GM18499 (cell line): ENCODE measurements at regions not wholly inside any gene's neighbourhood (a gene's known extent, or its start where the extent isn't known, plus 50 kb on each side); places are given as distances from the start of the nearest gene placed in this dataset.
"Not testable (repeated sequence)": the region's sequence is repeated elsewhere in the genome, so short reads cannot be mapped to it uniquely, and the experiment has no call there.

ENCODE experiments used
- ATAC-seq: cut with Tn5 transposase; IDR thresholded peaks from one replicate; pipeline ENCODE4 v1.9.1; 2021; ENCODE audit warnings: moderate number of reproducible peaks; ENCODE audit not compliant: insufficient read depth, unreplicated experiment

DNA sequence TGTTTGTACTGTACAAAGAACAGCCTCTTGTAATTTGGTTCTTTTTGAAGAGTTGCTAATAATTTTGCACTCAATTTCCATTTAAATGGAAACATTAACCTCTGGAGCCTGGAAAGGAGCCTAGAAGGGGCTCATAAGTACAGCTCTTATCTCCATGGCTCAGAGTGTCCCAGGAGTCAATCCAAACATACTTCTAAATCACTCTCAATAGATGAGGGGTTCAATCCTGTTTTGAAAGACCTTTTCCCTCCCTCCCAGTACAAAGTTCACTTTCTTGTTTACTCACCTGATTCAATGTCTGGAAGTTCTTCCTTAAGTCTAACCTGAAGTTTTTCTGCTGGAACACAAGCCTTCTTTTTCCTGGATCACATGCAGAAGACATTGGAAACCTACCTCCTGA, 273.0 kb upstream of the PLET1 start:
- no peak for ATAC-seq

- ATAC-seq: no peak
Observed at GRCh38 chr11:112534208-112534607, 273.5 kb upstream of the PLET1 start.

- ATAC-seq: no peak
Observed at GRCh38 chr11:112537026-112537425, 276.4 kb upstream of the PLET1 start.

DNA sequence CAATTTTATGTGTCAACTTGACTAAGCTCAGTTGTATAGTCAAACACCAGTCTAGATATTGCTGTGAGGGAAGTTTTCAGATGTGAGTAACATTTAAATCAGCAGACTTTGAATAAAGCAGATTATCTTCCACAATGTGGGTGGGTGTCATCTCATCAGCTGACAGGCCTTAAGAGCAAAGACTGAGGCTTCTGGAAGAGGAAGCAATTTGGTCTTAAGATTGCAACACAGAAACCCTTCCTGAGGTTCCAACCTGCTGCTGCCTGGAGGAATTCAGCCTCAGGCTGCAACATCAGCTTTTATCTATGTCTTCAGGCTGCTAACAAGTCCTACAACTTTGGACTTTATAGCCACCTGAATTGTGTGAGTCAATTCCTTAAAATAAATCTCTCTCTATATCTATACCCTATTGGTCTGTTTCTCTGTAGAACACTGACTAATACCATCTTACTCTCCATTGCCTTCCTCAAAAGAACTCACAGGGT, 277.2 kb upstream of the PLET1 start:
- no peak for ATAC-seq

DNA sequence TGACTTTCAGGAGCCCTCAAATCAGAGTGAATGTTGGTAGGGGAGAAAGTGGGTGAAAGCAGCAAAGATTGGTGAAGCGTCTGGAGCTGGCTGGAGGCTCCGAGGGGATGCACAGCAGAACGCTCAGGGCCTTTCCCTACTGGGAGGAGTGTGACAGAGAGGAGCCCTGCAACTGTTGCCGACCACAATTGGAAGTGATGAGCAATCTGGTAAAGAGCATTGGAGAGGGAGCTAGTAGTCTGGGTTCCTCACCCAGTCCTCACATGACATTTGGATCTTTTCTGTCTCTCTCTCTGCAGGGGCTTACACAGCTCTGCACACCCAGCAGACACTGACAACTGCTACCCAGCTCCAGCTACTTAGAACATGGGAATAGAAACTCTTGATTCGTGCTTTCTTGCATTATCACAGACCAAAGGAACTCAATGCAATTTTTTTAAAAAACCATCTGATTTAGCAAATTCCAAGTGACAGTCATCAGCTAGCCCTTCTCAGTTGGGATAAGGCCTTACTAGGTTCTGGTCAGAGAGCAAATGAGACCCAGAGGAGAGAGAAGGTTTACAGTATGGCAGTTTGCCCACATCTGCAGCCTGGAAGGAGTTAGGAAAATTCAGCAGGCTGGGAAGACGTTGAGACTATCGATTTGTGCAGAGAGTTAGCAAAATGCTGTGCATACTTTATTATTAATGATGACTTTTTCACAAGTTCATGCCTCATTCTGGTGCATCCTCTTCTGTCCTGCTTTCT, 278.0 kb upstream of the PLET1 start:
- ATAC-seq: no peak

- ATAC-seq: not testable (repeated sequence)
Observed at GRCh38 chr11:112539281-112539555, 278.6 kb upstream of the PLET1 start.

- ATAC-seq: no peak
Observed at GRCh38 chr11:112539741-112540140, 279.1 kb upstream of the PLET1 start.

DNA sequence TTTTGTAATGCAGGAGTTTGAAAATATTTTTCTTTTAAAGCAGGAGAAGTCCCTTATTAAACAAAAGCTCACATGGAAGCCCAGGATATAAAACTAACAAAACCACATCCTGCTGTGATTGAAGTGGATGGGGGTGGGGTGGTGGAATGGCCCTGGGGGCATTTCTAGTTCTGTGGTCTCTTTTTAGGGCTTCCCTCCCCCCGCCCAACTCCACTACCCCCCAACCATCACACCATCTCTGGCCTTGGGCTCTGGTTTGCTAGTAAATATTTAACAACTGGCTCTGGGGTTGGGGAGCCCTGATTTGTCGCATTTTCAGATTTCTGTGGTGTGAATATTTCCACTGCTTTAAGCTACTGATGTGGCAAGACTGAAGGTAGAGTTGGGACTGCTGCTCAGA, 279.6 kb upstream of the PLET1 start:
- ATAC-seq: no peak

- no peak for ATAC-seq
Observed at GRCh38 chr11:112541140-112542046, 280.7 kb upstream of the PLET1 start.

DNA sequence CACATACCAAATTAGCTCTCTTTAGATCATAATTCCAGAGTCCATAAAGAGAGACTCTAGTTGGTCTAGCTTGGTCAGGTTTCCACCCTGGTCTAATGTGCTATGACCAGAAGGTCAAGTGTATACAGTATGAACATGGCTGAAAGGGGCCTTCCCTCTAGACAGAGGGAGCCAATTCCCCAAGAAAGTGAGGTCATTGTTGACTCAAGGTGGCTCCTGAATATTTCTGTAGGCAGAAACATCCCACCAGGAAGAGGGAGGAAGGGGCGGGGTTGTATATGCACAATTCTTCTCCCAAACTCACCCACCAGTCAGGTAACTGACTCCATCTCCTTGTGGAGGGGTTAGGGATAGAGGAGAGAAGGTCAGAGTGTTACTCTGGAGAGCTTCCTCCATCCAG, 281.8 kb upstream of the PLET1 start:
- ATAC-seq: no peak

DNA sequence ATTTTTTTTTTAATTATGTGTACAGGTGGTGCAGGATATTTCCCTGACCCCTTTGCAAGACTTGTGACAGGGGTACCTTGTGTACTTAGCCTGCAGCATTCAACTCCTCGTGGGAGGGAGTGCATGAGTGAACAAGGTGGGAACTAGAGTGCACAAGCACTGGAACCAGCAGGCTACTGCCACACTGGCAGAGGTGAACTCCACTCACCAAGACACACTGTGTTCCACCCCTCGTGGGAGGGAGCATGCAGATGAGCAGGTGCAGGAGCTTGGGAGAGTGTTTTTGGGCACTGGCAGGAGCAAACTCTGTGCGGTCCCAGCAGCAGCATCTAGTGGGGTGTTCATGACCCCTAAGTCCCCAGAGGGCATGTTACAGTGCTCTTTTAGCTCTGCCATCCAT, 282.7 kb upstream of the PLET1 start:
- no peak for ATAC-seq

- ATAC-seq: no peak
Observed at GRCh38 chr11:112548641-112549040, 288.0 kb upstream of the PLET1 start.

DNA sequence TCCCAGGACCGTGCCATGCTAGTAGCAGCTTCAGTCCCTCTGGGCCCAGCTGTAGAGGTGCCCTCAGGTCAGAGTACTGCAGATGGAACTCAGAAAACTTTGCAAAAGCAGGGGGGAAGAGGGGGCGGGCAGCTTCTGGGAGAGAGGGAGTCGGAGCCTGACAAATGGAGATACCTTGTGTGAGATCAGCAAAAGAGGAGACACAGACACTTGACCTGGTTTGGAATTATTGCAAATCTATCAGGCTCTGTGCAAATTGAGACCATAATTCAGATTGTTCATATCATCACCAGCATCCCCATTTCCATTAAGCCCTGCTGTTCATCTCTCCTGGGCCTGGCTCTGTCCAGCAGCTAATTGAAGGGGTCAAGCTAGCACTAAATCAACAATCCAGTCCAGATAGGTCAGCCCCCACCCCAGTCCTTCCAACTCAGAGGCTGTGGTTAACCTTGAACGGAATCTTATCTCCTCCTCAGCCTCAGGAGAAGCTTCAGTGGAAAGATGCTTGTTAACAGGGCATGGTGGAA, 292.6 kb upstream of the PLET1 start:
- ATAC-seq: no peak

DNA sequence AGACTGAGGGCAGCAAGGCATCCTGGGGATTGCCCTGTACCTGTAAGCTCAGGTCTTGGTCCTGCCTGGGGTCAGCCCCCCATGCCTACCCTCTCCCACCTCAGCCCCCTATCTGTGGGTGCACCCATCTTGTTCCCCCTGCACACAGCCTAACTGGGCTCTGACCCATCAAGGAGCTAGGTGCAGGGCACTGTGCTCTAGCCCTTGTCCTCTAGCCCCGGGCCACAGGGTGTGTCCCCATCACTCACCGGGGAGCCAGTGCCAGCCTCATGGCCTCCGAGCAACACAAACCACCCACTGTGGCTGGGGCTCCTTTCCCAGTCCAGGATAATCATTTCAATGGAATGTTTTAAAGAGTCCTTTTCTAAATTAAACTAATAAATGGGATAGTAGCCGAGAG, 293.9 kb upstream of the PLET1 start:
- ATAC-seq: no peak

GRCh38 chr11:112555491-112556364, 295.1 kb upstream of the PLET1 start:
- ATAC-seq: no peak

GRCh38 chr11:112558691-112559090, 298.0 kb upstream of the PLET1 start:
- no peak for ATAC-seq

DNA sequence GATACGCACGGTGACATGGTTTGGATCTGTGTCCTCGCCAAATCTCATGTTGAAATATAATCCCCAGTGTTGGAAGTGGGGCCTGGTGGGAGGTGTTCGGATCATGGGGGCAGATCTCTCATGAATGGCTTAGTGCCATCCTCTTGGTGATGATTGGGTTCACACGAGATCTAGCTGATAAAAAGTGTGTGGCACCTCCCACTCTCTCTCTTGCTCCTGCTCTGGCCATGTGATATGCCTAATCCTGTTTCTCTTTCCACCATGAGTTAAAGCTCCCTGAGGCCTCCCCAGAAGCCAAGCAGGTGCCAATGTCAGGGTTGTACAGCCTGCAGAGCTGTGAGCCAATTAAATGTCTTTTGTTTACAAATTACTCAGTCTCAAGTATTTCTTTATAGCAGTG, 303.1 kb upstream of the PLET1 start:
- ATAC-seq: no peak

- no peak for ATAC-seq
Observed at GRCh38 chr11:112564228-112564955, 303.7 kb upstream of the PLET1 start.

DNA sequence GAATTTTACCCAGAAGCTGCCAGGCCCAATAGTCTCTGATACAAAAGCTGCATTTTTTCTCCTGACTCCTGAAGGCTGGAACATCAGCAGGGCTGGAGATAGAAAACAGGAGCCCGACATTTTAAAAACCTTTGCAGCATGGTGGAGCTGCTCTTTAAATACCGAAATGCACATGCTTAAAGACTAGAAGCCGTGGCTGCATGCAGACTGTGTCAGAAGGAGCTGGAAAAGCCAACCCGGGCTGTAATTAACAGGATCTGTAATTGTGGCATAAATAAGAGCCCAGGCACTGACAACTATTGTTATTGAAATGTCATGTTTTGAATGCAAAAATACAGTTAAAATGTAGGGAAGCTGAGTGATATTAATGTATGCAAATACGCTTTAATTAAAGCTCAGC, 304.9 kb upstream of the PLET1 start:
- no peak for ATAC-seq

DNA sequence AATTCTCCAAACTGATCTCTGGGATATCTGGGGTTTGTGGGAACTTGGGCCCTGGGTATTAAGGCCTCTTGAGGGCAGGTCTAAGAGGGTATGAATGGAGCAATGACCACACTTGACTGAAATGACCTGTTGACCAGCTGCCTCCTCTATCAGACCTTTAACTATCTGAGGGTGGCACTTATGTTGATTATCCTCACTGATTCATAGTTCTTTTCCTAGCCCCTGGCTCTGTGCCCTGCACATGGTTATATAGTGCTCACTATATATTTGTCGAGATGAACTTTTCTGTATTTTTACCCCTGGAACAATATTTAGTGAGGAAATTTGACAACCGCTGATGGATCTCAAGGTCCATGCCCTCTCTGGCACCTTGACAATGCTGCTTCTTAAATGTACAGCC, 305.5 kb upstream of the PLET1 start:
- ATAC-seq: no peak
